GM12872 (cell line): ENCODE measurements at regions not wholly inside any gene's neighbourhood (a gene's known extent, or its start where the extent isn't known, plus 50 kb on each side); places are given as distances from the start of the nearest gene placed in this dataset.

ENCODE experiments used
- TF ChIP-seq, protein P1 (sequence below): IDR thresholded peaks from 3 replicates; pipeline ENCODE4 v1.5.1; 2011; ENCODE audit warnings: low read depth, mild to moderate bottlenecking, low read length, moderate library complexity; ENCODE audit not compliant: insufficient read depth

DNA sequence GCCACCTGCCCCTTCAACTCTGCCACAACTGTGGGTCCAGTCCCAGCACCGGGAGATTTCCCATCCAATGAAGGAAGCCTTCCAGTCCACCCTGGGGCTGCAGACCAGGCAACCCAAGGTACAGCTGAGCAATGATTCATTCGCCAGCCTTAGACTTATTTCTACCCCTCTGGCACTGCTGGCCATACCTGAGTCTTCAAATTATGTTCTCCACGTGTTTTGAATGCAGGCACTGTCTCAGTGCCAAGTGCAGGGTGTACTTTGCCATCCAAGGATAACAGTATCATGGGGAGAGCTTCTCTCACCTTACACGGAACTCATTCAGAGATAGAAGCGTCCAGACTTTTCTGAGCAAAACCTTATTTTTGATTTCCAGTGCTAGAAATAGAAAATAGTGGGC is 175.6 kb downstream of the ZFP64 start:
- TF ChIP-seq, protein P1, sequence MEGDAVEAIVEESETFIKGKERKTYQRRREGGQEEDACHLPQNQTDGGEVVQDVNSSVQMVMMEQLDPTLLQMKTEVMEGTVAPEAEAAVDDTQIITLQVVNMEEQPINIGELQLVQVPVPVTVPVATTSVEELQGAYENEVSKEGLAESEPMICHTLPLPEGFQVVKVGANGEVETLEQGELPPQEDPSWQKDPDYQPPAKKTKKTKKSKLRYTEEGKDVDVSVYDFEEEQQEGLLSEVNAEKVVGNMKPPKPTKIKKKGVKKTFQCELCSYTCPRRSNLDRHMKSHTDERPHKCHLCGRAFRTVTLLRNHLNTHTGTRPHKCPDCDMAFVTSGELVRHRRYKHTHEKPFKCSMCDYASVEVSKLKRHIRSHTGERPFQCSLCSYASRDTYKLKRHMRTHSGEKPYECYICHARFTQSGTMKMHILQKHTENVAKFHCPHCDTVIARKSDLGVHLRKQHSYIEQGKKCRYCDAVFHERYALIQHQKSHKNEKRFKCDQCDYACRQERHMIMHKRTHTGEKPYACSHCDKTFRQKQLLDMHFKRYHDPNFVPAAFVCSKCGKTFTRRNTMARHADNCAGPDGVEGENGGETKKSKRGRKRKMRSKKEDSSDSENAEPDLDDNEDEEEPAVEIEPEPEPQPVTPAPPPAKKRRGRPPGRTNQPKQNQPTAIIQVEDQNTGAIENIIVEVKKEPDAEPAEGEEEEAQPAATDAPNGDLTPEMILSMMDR = no peak

DNA sequence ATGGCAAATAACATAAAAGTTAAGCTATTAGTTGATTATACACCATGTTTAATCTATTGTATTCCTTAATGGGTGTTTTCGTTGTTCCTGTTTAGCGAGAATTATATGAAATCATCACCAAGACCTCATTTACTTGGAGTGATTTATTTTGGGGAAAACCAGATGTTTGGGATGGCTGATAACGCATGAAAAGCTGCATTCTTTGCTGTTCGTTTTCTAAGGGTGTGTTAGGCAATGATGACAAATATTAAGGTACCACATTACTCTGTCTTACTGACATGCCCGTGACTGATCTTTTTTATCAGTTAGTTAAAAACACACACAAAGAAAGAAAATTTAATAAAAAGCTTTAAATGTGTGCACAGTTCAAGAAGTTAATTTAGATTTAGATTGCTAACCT is 176.4 kb downstream of the ZFP64 start:
- TF ChIP-seq, protein P1 = no peak

DNA sequence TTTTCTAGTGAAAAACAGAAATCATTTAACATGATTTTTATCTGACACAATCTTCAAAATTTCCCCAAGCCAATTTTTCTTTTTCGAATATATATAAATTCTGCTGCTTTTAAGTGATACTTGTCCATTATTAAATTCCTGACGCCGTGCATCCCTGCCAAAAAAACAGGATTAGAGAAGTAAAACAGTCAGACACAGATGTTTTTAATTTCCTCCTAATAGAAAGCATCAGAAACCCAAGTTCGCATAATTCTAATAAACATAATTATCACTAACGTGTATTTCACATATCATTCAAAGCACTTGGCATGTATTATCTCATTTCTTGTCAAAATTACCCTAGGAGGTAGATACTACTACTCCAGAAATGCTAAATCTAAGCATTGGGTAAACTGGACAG is 179.5 kb downstream of the ZFP64 start:
- TF ChIP-seq, protein P1 = no peak

DNA sequence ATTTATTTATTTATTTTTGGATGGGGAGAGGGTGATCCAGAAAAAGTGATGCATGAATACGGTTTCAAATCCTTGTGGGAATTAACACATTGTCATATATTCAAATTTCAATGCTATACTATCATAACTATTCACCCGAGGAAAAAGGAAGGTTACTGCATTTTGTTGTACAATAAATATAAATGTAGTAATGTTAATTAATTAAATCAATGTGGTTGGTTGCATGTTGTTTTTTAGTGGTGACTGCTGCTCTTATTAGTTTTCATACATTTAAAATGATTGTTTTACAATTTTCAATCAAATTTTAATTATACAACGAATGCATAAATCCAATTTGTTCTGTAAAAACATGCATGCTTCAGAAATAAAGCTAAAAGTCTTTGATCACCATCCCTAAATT is 180.5 kb downstream of the ZFP64 start:
- TF ChIP-seq, protein P1 = no peak

DNA sequence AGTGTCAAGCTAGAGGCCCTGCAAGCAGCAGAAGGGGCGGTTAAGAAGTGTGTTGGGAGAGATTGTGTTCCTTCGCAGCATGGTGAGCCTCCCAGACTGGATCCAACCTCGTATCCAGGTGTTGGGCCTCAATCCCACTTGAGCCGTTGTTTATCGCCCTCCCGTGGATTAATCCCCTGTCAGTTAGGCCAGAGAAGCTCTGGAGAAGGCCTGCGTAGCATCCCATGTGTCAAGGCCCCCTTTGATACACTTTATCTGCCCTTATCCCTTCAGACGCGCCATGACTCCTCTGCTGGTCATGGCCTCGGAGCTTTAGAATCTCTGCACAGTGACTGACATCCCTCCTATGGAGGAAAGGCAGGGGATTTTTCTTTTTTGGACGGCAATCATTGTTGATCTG is 181.0 kb downstream of the ZFP64 start:
- TF ChIP-seq, protein P1 = no peak

DNA sequence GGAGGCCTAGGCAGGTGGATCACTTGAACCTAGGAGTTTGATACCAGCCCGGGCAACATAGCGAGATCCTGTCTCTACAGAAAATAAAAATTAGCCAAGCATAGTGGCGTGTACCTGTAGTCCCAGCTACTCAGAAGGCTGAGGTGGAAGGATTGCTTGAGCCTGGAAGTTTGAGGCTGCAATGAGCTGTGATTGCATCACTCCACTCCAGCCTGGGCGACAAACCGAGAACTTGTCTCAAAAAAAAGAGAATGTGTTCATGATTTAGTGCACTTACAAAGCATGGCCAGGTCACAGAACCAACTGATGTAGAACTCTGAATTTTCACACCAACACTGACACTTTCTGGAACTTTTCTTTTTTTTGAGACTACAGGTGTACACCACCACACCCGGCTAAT is 182.7 kb downstream of the ZFP64 start:
- TF ChIP-seq, protein P1 = no peak

DNA sequence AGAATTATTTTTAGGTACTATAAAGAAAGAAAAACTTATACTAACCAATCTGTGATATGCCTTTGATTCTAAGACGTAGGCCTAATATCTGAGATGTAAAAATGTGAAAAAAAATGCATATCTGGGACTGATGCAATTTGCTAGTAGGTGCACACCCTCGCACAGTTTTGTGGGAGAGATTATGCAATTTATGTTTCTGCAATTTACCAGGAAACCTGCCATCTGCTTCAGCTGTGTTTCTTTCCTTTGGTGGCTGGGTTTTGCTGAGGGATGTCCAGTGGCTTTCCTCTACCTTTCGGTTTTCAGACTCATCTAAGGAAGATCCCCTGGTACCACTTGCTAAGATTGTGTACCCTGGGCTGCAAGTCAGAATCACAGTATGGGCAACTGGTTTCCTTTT is 186.9 kb downstream of the ZFP64 start:
- TF ChIP-seq, protein P1 = no peak

DNA sequence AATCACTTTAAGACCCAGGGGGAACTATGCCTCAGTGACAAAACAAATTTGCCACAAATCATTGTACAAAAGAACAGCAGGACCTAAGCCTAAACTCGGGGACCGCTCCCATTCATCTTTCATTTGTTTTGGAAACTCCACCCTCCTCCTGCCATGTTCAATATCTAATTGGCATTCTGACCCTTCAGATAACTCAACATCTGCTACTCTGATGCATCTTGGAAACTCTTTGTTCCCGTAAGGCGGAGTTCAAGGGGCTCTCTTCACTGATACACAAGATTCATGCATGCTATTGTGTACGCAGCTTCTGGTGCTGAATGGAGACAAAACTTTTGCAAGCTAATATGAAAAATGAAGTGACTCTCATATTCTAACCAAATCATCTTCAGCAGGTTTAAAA is 187.6 kb downstream of the ZFP64 start:
- TF ChIP-seq, protein P1 = no peak
